HEK293 (cell line): ENCODE measurements at regions not wholly inside any gene's neighbourhood (a gene's known extent, or its start where the extent isn't known, plus 50 kb on each side); places are given as distances from the start of the nearest gene placed in this dataset.

Source experiments
- TCF7L2 ChIP-seq: IDR thresholded peaks from 2 replicates; pipeline ENCODE4 v1.6.1; 2011; ENCODE audit warnings: low read depth, mild to moderate bottlenecking, inconsistent platforms, low read length, moderate library complexity, borderline replicate concordance
- YY1 ChIP-seq: fragments of 450-650 bp; formaldehyde crosslinking; IDR thresholded peaks from 2 replicates; pipeline ENCODE4 v1.5.1; 2018; ENCODE audit warnings: missing biosample characterization, missing genetic modification characterization
- ZNF23 ChIP-seq: fragments of 450-650 bp; formaldehyde crosslinking; IDR thresholded peaks from 2 replicates; pipeline ENCODE4 v1.5.1; 2016; ENCODE audit warnings: missing biosample characterization, missing genetic modification characterization, borderline replicate concordance
- ZNF274 ChIP-seq, 2 experiments: fragments of 200-500 bp in 1 of 2; fragments of 450-650 bp in 1 of 2; sonication (Bioruptor generic) in 1 of 2; formaldehyde crosslinking in 1 of 2; IDR thresholded peaks; 2 replicates each; pipeline versions ENCODE4 v1.5.1 to v1.6.1; 2014 to 2016; ENCODE audit warnings: borderline replicate concordance in 1 of 2, inconsistent platforms in 1 of 2, low read length in 1 of 2, missing biosample characterization in 1 of 2, missing genetic modification characterization in 1 of 2
- TF ChIP-seq, protein P1 (sequence below): fragments of 450-650 bp; formaldehyde crosslinking; IDR thresholded peaks from 2 replicates; pipeline ENCODE4 v1.5.1; 2016; ENCODE audit warnings: missing biosample characterization, missing genetic modification characterization

DNA sequence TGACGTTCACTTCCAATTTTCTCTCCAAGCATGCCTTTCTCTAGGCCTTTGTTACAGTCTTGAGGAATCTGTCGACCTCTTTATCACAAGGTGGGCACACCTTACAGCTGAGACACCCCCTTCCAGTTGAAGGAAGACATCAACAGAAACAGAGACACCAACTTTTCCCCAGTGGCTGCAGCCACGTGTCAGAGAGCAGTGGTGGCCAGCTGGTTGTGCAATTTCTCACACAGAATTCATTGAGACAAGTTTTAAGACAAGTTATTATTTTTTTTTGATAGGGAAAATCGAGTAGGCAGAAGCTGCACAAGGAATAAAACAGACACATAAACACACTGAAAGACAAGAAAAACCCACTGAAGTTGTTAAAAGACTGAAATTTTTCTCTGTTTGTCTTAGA lies 436.7 kb upstream of the MDFIC2 start:
- TF ChIP-seq, protein P1, sequence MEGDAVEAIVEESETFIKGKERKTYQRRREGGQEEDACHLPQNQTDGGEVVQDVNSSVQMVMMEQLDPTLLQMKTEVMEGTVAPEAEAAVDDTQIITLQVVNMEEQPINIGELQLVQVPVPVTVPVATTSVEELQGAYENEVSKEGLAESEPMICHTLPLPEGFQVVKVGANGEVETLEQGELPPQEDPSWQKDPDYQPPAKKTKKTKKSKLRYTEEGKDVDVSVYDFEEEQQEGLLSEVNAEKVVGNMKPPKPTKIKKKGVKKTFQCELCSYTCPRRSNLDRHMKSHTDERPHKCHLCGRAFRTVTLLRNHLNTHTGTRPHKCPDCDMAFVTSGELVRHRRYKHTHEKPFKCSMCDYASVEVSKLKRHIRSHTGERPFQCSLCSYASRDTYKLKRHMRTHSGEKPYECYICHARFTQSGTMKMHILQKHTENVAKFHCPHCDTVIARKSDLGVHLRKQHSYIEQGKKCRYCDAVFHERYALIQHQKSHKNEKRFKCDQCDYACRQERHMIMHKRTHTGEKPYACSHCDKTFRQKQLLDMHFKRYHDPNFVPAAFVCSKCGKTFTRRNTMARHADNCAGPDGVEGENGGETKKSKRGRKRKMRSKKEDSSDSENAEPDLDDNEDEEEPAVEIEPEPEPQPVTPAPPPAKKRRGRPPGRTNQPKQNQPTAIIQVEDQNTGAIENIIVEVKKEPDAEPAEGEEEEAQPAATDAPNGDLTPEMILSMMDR, result no peak
- TF ChIP-seq ZNF23 (tag by site-specific recombination), result no peak
- no peak for TF ChIP-seq TCF7L2
- TF ChIP-seq YY1 (tag by site-specific recombination), result no peak
- TF ChIP-seq ZNF274 (IDR thresholded peaks at IDR 0.05; ENCODE audit: low read length), result no peak
- no peak for TF ChIP-seq ZNF274 (tag by site-specific recombination; IDR thresholded peaks at IDR 0.05; ENCODE audit: borderline replicate concordance)
